ENCODE measurements at regions not wholly inside any gene's neighbourhood (a gene's known extent, or its start where the extent isn't known, plus 50 kb on each side); places are given as distances from the start of the nearest gene placed in this dataset.

DNA sequence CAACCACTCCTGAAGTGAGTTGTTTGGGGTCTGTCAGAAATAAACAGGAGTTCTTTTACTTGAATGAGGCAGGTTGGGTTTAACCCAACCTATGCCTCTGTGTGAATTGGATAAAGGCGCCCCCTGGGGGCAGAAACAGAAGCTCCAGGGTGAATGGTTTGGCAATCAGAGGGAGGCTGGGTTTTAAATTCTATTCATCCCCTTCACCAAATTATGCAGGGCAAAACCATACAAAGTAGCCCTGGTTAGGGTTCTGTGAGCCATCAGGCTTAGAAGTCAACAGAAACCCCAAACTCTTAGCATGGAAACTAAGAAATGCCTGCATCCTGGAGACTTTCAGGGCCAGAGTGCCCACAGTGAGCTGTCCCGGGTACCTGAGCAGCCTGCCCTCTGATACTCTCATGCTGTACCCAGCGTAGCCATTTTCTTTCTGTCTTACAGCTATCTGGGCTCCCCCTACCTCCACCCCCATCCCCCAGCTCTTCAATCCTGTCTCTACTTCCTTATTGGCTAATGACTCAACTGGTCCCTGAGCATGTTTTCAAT is 241.5 kb downstream of the ICOS start:
- peak; percentile 49 for DNase-seq (ENCODE audit: low spot score)
- no peaks in the 10 kb centered on the region for H3K9me3 Mint-ChIP-seq (ENCODE audit: unreplicated experiment)
- no peaks in the 10 kb centered on the region for H3K27me3 Mint-ChIP-seq (ENCODE audit: unreplicated experiment)
- no peaks in the 10 kb centered on the region for H3K36me3 Mint-ChIP-seq (ENCODE audit: low read depth, unreplicated experiment)
- H3K4me1 Mint-ChIP-seq (ENCODE audit: unreplicated experiment): no peaks in the 10 kb centered on the region
- H3K27ac Mint-ChIP-seq (ENCODE audit: unreplicated experiment): no peak overlapping the region
- TF ChIP-seq, protein P1, sequence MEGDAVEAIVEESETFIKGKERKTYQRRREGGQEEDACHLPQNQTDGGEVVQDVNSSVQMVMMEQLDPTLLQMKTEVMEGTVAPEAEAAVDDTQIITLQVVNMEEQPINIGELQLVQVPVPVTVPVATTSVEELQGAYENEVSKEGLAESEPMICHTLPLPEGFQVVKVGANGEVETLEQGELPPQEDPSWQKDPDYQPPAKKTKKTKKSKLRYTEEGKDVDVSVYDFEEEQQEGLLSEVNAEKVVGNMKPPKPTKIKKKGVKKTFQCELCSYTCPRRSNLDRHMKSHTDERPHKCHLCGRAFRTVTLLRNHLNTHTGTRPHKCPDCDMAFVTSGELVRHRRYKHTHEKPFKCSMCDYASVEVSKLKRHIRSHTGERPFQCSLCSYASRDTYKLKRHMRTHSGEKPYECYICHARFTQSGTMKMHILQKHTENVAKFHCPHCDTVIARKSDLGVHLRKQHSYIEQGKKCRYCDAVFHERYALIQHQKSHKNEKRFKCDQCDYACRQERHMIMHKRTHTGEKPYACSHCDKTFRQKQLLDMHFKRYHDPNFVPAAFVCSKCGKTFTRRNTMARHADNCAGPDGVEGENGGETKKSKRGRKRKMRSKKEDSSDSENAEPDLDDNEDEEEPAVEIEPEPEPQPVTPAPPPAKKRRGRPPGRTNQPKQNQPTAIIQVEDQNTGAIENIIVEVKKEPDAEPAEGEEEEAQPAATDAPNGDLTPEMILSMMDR (IDR thresholded peaks at IDR 0.05; ENCODE audit: unreplicated experiment): peak; percentile 76
- no peak overlapping the region for H3K4me3 Mint-ChIP-seq (ENCODE audit: unreplicated experiment)

DNA sequence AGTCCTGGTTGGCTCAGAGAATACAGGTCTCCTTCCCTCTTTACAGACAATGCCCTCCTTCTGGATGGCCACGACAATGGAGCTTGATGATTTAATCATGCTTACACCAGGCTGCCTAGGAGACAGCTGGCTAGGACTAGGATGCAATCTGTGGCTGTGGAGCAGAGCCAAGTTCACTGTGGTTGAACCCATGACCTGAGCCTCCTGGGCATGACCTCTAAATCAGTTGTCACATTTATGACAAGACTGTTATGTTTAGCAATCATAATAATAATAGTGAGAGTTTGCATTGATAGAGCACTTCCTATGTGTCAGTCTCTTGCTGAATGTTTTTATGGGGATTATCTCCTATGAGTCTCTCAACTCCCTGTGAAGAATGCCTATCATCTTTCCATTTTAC is 244.1 kb downstream of the ICOS start:
- H3K36me3 Mint-ChIP-seq (ENCODE audit: low read depth, unreplicated experiment): no peaks in the 10 kb centered on the region
- TF ChIP-seq, protein P1 (IDR thresholded peaks at IDR 0.05; ENCODE audit: unreplicated experiment): no peak
- no peak overlapping the region for H3K27ac Mint-ChIP-seq (ENCODE audit: unreplicated experiment)
- H3K4me1 Mint-ChIP-seq (ENCODE audit: unreplicated experiment): no peaks in the 10 kb centered on the region
- no peaks in the 10 kb centered on the region for H3K27me3 Mint-ChIP-seq (ENCODE audit: unreplicated experiment)
- no peak overlapping the region for H3K4me3 Mint-ChIP-seq (ENCODE audit: unreplicated experiment)
- no peaks in the 10 kb centered on the region for H3K9me3 Mint-ChIP-seq (ENCODE audit: unreplicated experiment)
- DNase-seq (ENCODE audit: low spot score): no peak

DNA sequence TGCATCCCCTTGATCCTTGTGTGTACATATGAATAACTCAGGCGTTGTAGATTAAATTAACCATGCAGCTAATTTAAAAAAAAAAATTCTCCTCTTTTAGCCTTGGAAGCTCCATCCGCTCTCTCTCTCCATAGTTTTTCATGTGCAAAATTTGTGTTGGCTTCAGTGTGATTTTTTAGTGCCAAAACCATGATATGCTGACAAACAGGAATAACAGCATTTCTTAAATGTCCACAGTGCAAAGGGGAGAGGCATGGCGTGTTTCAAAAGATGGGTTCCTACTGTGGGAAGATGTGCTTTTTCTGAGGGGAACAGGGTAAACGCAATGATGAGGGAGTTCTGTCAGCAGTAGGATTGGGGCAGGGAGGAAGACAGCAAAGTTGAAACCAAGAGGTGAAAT is 247.0 kb downstream of the ICOS start:
- Mint-ChIP-seq H3K27me3 (ENCODE audit: unreplicated experiment) (no peaks in the 10 kb centered on the region), H3K36me3 (ENCODE audit: low read depth, unreplicated experiment) (no peaks in the 10 kb centered on the region), H3K4me1 (ENCODE audit: unreplicated experiment) (no peaks in the 10 kb centered on the region), H3K4me3 (ENCODE audit: unreplicated experiment) (no peak overlapping the region), H3K9me3 (ENCODE audit: unreplicated experiment) (no peaks in the 10 kb centered on the region), H3K27ac (ENCODE audit: unreplicated experiment) (no peak overlapping the region)
- no peak for DNase-seq (ENCODE audit: low spot score)
- TF ChIP-seq, protein P1 (IDR thresholded peaks at IDR 0.05; ENCODE audit: unreplicated experiment): no peak

DNA sequence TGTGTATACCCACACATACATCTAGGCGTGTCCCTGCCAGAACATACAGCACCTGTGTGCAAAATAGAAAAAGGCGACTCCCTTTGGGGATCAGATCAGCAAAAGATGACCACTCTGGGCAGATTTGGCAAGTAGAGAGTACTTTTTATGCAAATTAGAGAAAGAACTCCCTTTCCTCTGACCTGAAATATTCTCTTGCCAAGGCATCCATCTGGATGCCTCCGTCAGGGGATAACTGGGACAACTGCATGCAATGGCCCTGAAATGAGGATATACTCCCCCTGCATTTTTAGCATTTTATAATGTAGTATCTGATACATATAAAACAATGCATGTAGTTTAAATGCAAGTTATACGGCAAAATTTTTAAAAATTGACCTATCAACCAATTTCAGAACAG is 247.7 kb downstream of the ICOS start:
- DNase-seq (ENCODE audit: low spot score): no peak
- Mint-ChIP-seq H3K36me3 (ENCODE audit: low read depth, unreplicated experiment) (no peaks in the 10 kb centered on the region), H3K27ac (ENCODE audit: unreplicated experiment) (no peak overlapping the region), H3K4me1 (ENCODE audit: unreplicated experiment) (no peaks in the 10 kb centered on the region), H3K4me3 (ENCODE audit: unreplicated experiment) (no peak overlapping the region), H3K27me3 (ENCODE audit: unreplicated experiment) (no peaks in the 10 kb centered on the region), H3K9me3 (ENCODE audit: unreplicated experiment) (no peaks in the 10 kb centered on the region)
- TF ChIP-seq, protein P1 (IDR thresholded peaks at IDR 0.05; ENCODE audit: unreplicated experiment): no peak

DNA sequence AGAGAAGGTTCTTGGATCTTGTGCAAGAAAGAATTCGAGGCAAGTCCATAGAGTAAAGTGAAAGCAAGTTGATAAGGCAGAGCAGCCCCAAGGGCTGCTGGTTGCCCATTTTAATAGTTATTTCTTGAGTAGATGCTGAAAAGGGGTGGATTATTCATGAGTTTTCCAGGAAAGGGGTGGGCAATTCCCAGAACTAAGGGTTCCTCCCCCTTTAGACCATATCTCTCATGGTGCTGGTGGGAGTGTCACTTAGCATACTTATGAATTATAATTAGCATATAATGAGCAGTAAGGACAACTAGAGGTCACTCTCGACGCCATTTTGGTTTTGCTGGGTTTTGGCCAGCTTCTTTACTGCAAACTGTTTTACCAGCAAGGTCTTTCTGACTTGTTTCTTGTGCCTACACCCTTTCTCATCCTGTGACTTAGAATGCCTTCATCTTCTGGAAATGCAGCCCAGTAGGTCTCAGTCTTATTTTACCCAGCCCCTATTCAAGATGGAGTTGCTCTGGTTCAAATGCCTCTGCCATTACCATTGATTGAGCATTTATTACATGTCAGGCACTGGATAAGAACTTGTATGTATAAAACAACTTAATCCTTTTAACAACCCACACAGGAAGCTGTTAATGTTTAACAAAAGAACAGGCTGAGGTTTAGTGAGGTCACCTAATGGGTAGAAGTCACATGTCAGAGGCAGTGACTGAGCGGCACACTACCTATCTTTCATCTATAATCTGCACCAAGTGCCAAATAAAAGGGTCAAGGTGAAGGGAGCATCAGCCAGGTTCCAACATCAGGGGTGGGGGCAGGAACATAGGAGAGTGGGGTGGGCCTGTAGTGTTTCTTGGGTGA is 250.9 kb downstream of the ICOS start:
- no peaks in the 10 kb centered on the region for H3K36me3 Mint-ChIP-seq (ENCODE audit: low read depth, unreplicated experiment)
- TF ChIP-seq, protein P1 (IDR thresholded peaks at IDR 0.05; ENCODE audit: unreplicated experiment): no peak
- H3K27me3 Mint-ChIP-seq (ENCODE audit: unreplicated experiment): no peaks in the 10 kb centered on the region
- no peak overlapping the region for H3K4me3 Mint-ChIP-seq (ENCODE audit: unreplicated experiment)
- H3K27ac Mint-ChIP-seq (ENCODE audit: unreplicated experiment): no peak overlapping the region
- H3K4me1 Mint-ChIP-seq (ENCODE audit: unreplicated experiment): no peaks in the 10 kb centered on the region
- no peak for DNase-seq (ENCODE audit: low spot score)
- no peaks in the 10 kb centered on the region for H3K9me3 Mint-ChIP-seq (ENCODE audit: unreplicated experiment)
